Calu3 (cell line): ENCODE measurements at regions not wholly inside any gene's neighbourhood (a gene's known extent, or its start where the extent isn't known, plus 50 kb on each side); places are given as distances from the start of the nearest gene placed in this dataset.

Source experiments
- BruUV-seq: library from RNA; stranded (reverse); fragments of 400-500 nt; replicated peaks from 2 replicates; lab custom pipeline; 2021; lab: Mats Ljungman, UMichigan
- CTCF ChIA-PET: fragments of 300-600 bp; sonication (Branson Sonifier 250); formaldehyde crosslinking; loops from one replicate; lab custom pipeline; 2022; ENCODE audit warnings: antibody characterized with exemption; lab: Charles Lee
- DNase-seq: peaks from one replicate; pipeline ENCODE4 v3.0.0; 2022
- H3K27ac Mint-ChIP-seq: one replicate; pipeline ENCODE4 v1.8.0; 2022; ENCODE audit warnings: mixed read lengths; ENCODE audit not compliant: unreplicated experiment
- H3K27me3 Mint-ChIP-seq: one replicate; pipeline ENCODE4 v1.8.0; 2022; ENCODE audit warnings: mixed read lengths; ENCODE audit not compliant: unreplicated experiment
- H3K36me3 Mint-ChIP-seq: one replicate; pipeline ENCODE4 v1.8.0; 2022; ENCODE audit warnings: mild to moderate bottlenecking, moderate library complexity, mixed read lengths; ENCODE audit not compliant: insufficient read depth, unreplicated experiment
- H3K4me1 Mint-ChIP-seq: one replicate; pipeline ENCODE4 v1.8.0; 2022; ENCODE audit warnings: mild to moderate bottlenecking, low read depth, mixed read lengths; ENCODE audit not compliant: unreplicated experiment
- H3K4me3 Mint-ChIP-seq: one replicate; pipeline ENCODE4 v1.8.0; 2022; ENCODE audit warnings: mild to moderate bottlenecking, low read depth, moderate library complexity, mixed read lengths; ENCODE audit not compliant: unreplicated experiment
- H3K9me3 Mint-ChIP-seq: one replicate; pipeline ENCODE4 v1.8.0; 2022; ENCODE audit warnings: low read depth, mixed read lengths; ENCODE audit not compliant: unreplicated experiment
- CTCF ChIP-seq: fragments of 200-600 bp; IDR thresholded peaks from one replicate; pipeline ENCODE4 v1.8.0; 2022; ENCODE audit warnings: antibody characterized with exemption; ENCODE audit not compliant: unreplicated experiment
- intact Hi-C: fragments of 100-400 bp; cut with micrococcal nuclease; formaldehyde crosslinking; loops from one replicate; pipeline ENCODE4 v1.10.0; 2022; ENCODE audit not compliant: unreplicated experiment

GRCh38 chr17:79203016-79203415 is 128.4 kb downstream of the ENGASE start:
- Mint-ChIP-seq H3K4me3 (no peak overlapping the region), H3K27ac (no peak overlapping the region), H3K27me3 (peaks cover 100% of the 10 kb centered on the region), H3K4me1 (no peaks in the 10 kb centered on the region), H3K36me3 (no peaks in the 10 kb centered on the region), H3K9me3 (no peaks in the 10 kb centered on the region)
- DNase-seq = no peak
- CTCF ChIA-PET = no interaction called here
- TF ChIP-seq CTCF = no peak
- BruUV-seq = no TSS peak
- intact Hi-C loops = no loop called here

GRCh38 chr17:79202480-79202879 is 127.9 kb downstream of the ENGASE start:
- BruUV-seq = no TSS peak
- Mint-ChIP-seq H3K4me3 (no peak overlapping the region), H3K36me3 (no peaks in the 10 kb centered on the region), H3K4me1 (no peaks in the 10 kb centered on the region), H3K27me3 (peaks cover 100% of the 10 kb centered on the region), H3K27ac (no peak overlapping the region), H3K9me3 (no peaks in the 10 kb centered on the region)
- no peak for DNase-seq
- TF ChIP-seq CTCF = no peak
- intact Hi-C loops = no loop called here
- CTCF ChIA-PET = no interaction called here

- DNase-seq = no peak
- no peak for TF ChIP-seq CTCF
- no TSS peak for BruUV-seq
- intact Hi-C loops = no loop called here
- Mint-ChIP-seq H3K9me3 (no peaks in the 10 kb centered on the region), H3K36me3 (no peaks in the 10 kb centered on the region), H3K27me3 (peaks cover 100% of the 10 kb centered on the region), H3K4me3 (no peak overlapping the region), H3K27ac (no peak overlapping the region), H3K4me1 (no peaks in the 10 kb centered on the region)
- CTCF ChIA-PET = interaction anchor here (0.7 kb wide), 1 partner anchor 8 kb away, joined by 3 read pairs; no protein-coding TSS in a partner anchor
These were observed 127.1 kb downstream of the ENGASE start for GRCh38 chr17:79201536-79202227.

GRCh38 chr17:79201119-79201518 is 126.5 kb downstream of the ENGASE start:
- intact Hi-C loops = no loop called here
- H3K27me3 Mint-ChIP-seq = peaks cover 100% of the 10 kb centered on the region
- H3K4me1 Mint-ChIP-seq = no peaks in the 10 kb centered on the region
- TF ChIP-seq CTCF = no peak
- H3K4me3 Mint-ChIP-seq = no peak overlapping the region
- no peaks in the 10 kb centered on the region for H3K9me3 Mint-ChIP-seq
- H3K27ac Mint-ChIP-seq = no peak overlapping the region
- H3K36me3 Mint-ChIP-seq = no peaks in the 10 kb centered on the region
- BruUV-seq = no TSS peak
- DNase-seq = no peak
- CTCF ChIA-PET = no interaction called here
